Islet of Langerhans (tissue), 1 donor: ENCODE measurements at regions not wholly inside any gene's neighbourhood (a gene's known extent, or its start where the extent isn't known, plus 50 kb on each side); places are given as distances from the start of the nearest gene placed in this dataset.

Experiments
- FAIRE-seq: peaks from one replicate; lab custom pipeline; 2011; peaks lifted over from hg19 to GRCh38; lab: Jason Lieb, UNC

GRCh38 chr6:139832493-139833305 lies 458.3 kb upstream of the CITED2 start:
- no peak for FAIRE-seq

GRCh38 chr6:139829576-139829975 lies 455.1 kb upstream of the CITED2 start:
- FAIRE-seq, result no peak

DNA sequence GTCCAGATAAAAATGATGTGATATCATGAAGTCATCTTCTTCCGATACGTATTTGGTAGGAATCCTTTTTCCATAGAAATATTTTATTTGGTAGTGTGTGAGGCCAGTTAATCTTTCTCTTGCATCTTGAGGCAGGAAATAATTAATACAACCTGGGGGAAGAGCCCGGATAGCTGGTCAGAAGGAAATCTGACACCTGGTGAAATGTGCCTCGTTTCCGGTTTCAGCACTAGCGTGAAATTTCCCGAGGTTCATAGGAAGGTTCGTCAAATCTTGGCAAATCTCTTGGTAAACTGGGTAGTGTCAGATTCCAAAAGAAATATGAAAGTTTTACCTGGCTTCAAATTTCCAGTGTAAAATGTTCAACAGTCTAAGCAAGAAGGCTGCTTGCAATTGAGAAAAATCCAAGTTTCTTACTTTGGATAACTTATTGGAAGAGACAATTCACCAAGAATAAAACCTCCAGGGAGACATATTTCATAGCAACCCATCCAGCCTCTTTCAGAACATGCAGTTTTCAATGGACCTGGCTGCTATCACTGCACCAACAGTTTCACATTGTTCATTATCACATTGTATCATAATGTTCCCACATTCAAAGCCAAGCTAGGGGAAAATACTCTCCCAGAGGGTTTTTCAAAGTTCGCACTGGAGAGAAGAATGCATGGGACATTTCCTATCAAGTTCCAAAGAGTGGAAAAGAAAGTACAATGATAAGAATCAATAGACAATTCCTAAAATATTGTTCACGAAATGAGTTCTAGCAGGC lies 454.5 kb upstream of the CITED2 start:
- no peak for FAIRE-seq

DNA sequence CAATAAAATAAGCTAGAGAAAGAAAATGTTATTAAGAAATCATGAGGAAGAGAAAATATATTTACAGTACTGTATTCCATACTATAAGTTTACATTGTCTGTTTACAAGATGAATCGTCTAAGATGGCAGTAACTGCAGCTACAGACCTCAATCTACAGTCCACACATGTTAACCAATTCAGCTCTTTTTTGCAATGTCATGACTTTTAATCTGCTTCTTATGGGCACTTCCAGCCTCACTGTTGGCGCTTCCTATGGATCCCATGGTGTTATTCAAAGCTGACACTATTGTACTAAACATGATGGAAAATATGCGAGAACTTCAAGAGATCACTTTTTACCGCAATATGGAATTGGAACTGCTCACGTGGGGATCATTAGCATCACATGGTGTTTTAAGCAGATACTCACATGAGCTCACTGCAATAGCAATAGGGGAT lies 451.5 kb upstream of the CITED2 start:
- no peak for FAIRE-seq

DNA sequence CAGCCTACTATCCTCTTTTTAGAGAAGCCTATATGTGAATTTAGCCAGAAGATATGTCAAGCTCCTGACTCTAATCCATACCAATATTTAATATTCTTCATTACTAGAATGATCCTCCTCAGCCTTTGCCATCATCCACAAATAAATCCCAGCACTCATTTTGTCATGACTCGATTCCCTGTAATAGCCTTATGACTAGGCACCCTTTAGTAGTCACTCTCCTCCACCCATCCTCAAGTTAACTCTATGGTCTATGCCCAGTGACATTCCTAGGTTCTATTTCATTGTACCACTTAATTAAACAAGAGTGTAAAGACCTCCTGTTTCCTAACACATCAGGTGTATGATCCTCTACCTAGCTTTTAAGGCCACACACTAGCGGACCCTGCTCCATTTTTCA lies 450.4 kb upstream of the CITED2 start:
- FAIRE-seq, result no peak

DNA sequence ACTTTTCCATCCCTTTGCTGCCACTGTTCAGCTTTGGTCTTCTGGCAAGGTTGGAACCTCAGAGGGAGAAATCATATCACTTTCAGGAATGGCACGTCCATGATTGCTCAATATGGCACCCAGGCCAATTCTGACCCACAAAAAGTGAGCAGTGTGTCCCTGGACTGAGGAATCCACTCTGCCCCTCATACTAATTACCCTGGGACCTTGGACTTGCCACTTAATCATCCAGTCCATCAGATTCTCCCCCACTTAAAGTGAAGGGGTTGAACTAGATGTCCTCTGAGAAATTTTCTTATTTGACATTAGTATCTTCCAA lies 449.3 kb upstream of the CITED2 start:
- no peak for FAIRE-seq

GRCh38 chr6:139823099-139823807 lies 448.8 kb upstream of the CITED2 start:
- FAIRE-seq, result no peak

- peak; percentile 30 for FAIRE-seq
Measured at GRCh38 chr6:139821676-139822223, 447.3 kb upstream of the CITED2 start.

DNA sequence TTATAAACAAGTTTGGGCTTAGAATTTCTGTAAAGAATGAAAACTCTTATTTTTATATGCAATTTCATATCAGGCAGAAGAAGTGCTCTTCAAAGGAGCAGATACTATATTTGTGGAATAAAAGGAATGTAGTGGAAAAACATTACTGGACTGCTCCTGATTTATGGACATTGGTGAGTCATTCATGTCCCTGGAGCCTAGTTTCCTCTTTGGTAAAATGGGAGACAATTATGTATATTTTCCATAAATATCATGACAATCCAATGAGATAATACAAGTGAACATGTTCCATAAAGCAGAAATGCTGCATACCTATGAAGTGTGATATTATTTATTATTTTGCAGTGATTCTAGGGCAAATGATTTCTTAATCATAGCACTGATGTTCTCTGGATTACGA lies 445.8 kb upstream of the CITED2 start:
- no peak for FAIRE-seq

DNA sequence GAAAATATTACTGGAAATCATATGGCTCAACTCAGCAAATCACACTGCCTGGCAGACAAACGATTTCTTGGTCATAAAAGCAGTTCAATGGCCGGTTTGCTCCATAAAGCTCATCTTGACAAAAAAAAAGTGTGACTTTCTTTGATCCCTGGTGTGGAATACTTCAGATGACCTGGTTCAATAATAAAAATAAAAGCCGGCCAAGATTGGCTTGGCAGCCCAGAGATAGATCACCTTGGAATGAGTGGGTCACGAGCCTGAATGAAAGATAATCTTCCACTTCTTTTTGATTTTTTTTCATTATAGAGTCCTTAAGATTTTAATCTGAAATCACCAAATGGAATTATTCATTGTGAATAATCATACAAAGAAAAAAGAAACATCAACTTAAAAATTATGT lies 445.3 kb upstream of the CITED2 start:
- no peak for FAIRE-seq

GRCh38 chr6:139812939-139813338 lies 438.5 kb upstream of the CITED2 start:
- no peak for FAIRE-seq

- FAIRE-seq, result peak; percentile 21
Measured at GRCh38 chr6:139801571-139802321, 427.3 kb upstream of the CITED2 start.

GRCh38 chr6:139800837-139801236 lies 426.4 kb upstream of the CITED2 start:
- FAIRE-seq, result no peak

DNA sequence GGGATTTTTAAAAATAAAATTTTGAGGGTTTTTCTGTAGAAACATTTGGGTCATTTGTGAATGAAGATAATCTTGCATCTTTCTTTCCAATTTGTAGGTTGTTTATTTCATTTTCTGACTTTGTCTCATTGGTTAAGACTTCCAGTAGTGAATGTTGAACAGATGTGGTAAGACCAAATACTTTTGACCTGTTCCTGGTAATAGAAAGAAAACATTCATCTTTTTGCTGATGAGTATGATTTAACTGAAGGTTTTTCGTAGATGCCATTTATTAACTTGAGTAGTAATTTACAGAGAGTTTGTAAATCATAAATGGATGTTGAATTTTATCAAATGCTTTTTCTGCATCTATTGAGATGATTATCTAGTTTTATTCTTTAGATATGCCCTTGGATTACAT lies 416.1 kb upstream of the CITED2 start:
- FAIRE-seq, result no peak

DNA sequence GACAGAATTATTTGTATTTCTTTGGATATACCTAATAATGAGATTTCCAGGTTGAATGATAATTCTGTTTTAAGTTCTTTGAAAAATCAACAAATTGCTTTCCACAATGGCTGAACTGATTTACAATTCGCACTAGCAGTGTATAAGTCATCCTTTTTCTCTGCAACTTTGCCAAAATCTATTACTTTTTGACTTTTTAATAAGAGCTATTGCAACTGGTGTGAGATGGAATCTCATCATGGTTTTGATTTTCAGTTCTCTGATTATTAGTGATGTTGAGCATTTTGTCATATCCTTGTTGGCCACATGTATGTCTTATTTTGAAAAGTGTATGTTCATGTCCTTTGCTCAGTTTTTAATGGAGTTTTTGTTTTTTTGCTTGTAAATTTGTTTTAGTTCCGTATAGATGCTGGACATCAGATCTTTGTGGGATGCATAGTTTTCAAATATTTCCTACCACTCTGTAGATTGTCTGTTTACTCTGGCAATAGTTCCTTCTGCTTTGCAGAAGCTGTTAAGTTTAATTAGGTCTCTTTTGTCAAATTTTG lies 409.8 kb upstream of the CITED2 start:
- no peak for FAIRE-seq

- no peak for FAIRE-seq
Measured at GRCh38 chr6:139779988-139780774, 405.7 kb upstream of the CITED2 start.

- FAIRE-seq, result no peak
Measured at GRCh38 chr6:139778688-139779087, 404.2 kb upstream of the CITED2 start.

DNA sequence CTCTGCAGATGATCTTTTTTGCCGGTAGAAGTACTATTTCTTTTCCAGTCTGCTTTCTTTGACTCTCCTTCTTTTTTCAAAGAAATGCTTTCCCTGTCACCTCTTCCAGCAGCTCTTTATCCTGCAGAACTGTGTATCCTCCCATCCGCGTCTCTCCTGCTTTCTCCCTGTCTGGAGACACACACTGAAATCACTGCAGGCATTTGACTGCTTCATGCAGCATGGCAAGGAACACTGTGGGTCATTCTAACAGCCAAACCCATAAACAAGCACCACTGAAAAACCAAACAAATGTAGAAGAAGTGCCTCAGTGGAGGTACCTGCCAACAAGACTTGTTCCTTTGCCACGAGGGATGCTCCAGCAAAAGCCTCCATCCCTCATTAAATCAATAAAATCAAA lies 403.7 kb upstream of the CITED2 start:
- FAIRE-seq, result no peak

GRCh38 chr6:139777202-139777970 lies 402.9 kb upstream of the CITED2 start:
- no peak for FAIRE-seq

GRCh38 chr6:139776041-139776440 lies 401.6 kb upstream of the CITED2 start:
- FAIRE-seq, result no peak
